Small intestine (tissue), 7 donors: ENCODE measurements at regions not wholly inside any gene's neighbourhood (a gene's known extent, or its start where the extent isn't known, plus 50 kb on each side); places are given as distances from the start of the nearest gene placed in this dataset.

ENCODE experiments used
- DNase-seq, 2 donors: peaks; one replicate each; pipeline versions ENCODE4 v3.0.0 to v3.0.0-alpha.2; 2013
- FAIRE-seq: peaks from 2 replicates; lab custom pipeline; 2012; peaks lifted over from hg19 to GRCh38; lab: Jason Lieb, UNC
- H3K27ac ChIP-seq, 3 donors: one replicate each; pipeline ENCODE4 v1.5.1; 2013; ENCODE audit warnings: low read length in 2 of 3, mild to moderate bottlenecking in 2 of 3, control low read depth in 1 of 3, inconsistent platforms in 1 of 3, low read depth in 1 of 3, moderate library complexity in 1 of 3
- H3K27me3 ChIP-seq, 3 donors: one replicate each; pipeline ENCODE4 v1.6.1; 2013; ENCODE audit warnings: low read length in 3 of 3, inconsistent platforms in 1 of 3; ENCODE audit not compliant: control insufficient read depth in 3 of 3, insufficient read depth in 3 of 3
- H3K36me3 ChIP-seq, 3 donors: one replicate each; pipeline ENCODE4 v1.6.1; 2013; ENCODE audit warnings: low read length in 3 of 3, inconsistent platforms in 1 of 3, low read depth in 1 of 3, mild to moderate bottlenecking in 1 of 3, moderate library complexity in 1 of 3; ENCODE audit not compliant: control insufficient read depth in 3 of 3, insufficient read depth in 2 of 3
- H3K4me1 ChIP-seq, 3 donors: one replicate each; pipeline ENCODE4 v1.6.1; 2013; ENCODE audit warnings: low read length in 2 of 3, inconsistent platforms in 1 of 3, low read depth in 1 of 3, mild to moderate bottlenecking in 1 of 3, moderate library complexity in 1 of 3; ENCODE audit not compliant: control insufficient read depth in 3 of 3, insufficient read depth in 2 of 3
- H3K4me3 ChIP-seq, 3 donors: one replicate each; pipeline ENCODE4 v1.5.1; 2013; ENCODE audit warnings: low read length in 3 of 3, control low read depth in 1 of 3, inconsistent platforms in 1 of 3, low read depth in 1 of 3, mild to moderate bottlenecking in 1 of 3, moderate library complexity in 1 of 3
- H3K9me3 ChIP-seq, 2 donors: one replicate each; pipeline ENCODE4 v1.6.1; 2013; ENCODE audit warnings: low read depth in 1 of 2, low read length in 1 of 2; ENCODE audit not compliant: control insufficient read depth in 2 of 2, insufficient read depth in 1 of 2
- WGBS, 3 donors: extraction: QIAGEN DNeasy Blood & Tissue Kit; methylation state at CpG; one replicate each; pipeline ENCODE4 v1.1.7; 2013; 5-methylcytosine and 5-hydroxymethylcytosine counted together
- donor health status: healthy with polysubstance abuse.
- donor health status: control.
- donor health status: control.
- donor health status: Bipolar disorder and iron deficiency.
- donor health status: healthy.

- H3K4me3 ChIP-seq = no peak overlapping the region
- no peak overlapping the region for H3K27ac ChIP-seq
- FAIRE-seq = no peak
- DNase-seq = no peak
- WGBS, 3 donors = 90 to 97% (median 94%) methylated on average over 7 of the region's 7 CpGs
- H3K9me3 ChIP-seq = peaks cover 0 to 11% of the 10 kb centered on the region in 2 donors
- H3K27me3 ChIP-seq = no peaks in the 10 kb centered on the region
- H3K36me3 ChIP-seq = no peaks in the 10 kb centered on the region
- no peaks in the 10 kb centered on the region for H3K4me1 ChIP-seq
Measured at GRCh38 chr10:25097669-25098411, 77.0 kb upstream of the GPR158 start.

- Histone ChIP-seq H3K9me3 (peaks cover 0 to 9% of the 10 kb centered on the region in 2 donors), H3K36me3 (no peaks in the 10 kb centered on the region), H3K27ac (no peak overlapping the region), H3K27me3 (peaks cover 0 to 3% (median 0%) of the 10 kb centered on the region in 3 donors), H3K4me1 (no peaks in the 10 kb centered on the region), H3K4me3 (no peak overlapping the region)
- no peak for DNase-seq
- 76 to 85% (median 79%) methylated on average over 3 of the region's 3 CpGs for whole genome bisulfite sequencing, 3 donors
- no peak for FAIRE-seq
Measured at GRCh38 chr10:25100141-25100540, 74.7 kb upstream of the GPR158 start.

- Histone ChIP-seq H3K36me3 (no peaks in the 10 kb centered on the region), H3K9me3 (no peaks in the 10 kb centered on the region), H3K4me1 (no peaks in the 10 kb centered on the region), H3K27ac (no peak overlapping the region), H3K4me3 (no peak overlapping the region), H3K27me3 (peaks cover 0 to 3% (median 0%) of the 10 kb centered on the region in 3 donors)
- DNase-seq (peak in 1 of 2 donors; percentile 8), FAIRE-seq (no peak)
- 13 to 45% (median 28%) methylated on average over 1 of the region's 1 CpG for WGBS, 3 donors
Measured at GRCh38 chr10:25101461-25102146, 73.2 kb upstream of the GPR158 start.

- no peak for FAIRE-seq
Measured at GRCh38 chr10:25102147-25102822, 72.5 kb upstream of the GPR158 start.

GRCh38 chr10:25103703-25104102 is 71.1 kb upstream of the GPR158 start:
- Histone ChIP-seq H3K36me3 (no peaks in the 10 kb centered on the region), H3K4me1 (no peaks in the 10 kb centered on the region), H3K27ac (no peak overlapping the region), H3K27me3 (peaks cover 0 to 3% (median 2%) of the 10 kb centered on the region in 3 donors), H3K4me3 (no peak overlapping the region), H3K9me3 (no peaks in the 10 kb centered on the region)
- FAIRE-seq = no peak
- WGBS, 3 donors = 86 to 93% (median 90%) methylated on average over 6 of the region's 6 CpGs
- no peak for DNase-seq

More at GRCh38 chr10:25102147-25102822, 72.5 kb upstream of the GPR158 start:
- no peaks in the 10 kb centered on the region for H3K4me1 ChIP-seq
- no peak for DNase-seq
- no peaks in the 10 kb centered on the region for H3K36me3 ChIP-seq
- H3K9me3 ChIP-seq = no peaks in the 10 kb centered on the region
- 73 to 84% (median 75%) methylated on average over 9 of the region's 9 CpGs for WGBS, 3 donors
- H3K27ac ChIP-seq = no peak overlapping the region
- H3K27me3 ChIP-seq = peaks cover 0 to 3% (median 0%) of the 10 kb centered on the region in 3 donors
- H3K4me3 ChIP-seq = no peak overlapping the region

GRCh38 chr10:25104441-25104840 is 70.4 kb upstream of the GPR158 start:
- FAIRE-seq (no peak), DNase-seq (no peak)
- peaks cover 0 to 3% (median 2%) of the 10 kb centered on the region in 3 donors for H3K27me3 ChIP-seq
- WGBS, 3 donors = 77 to 82% (median 78%) methylated on average over 5 of the region's 5 CpGs
- no peak overlapping the region for H3K27ac ChIP-seq
- H3K9me3 ChIP-seq = no peaks in the 10 kb centered on the region
- H3K4me1 ChIP-seq = no peaks in the 10 kb centered on the region
- no peak overlapping the region for H3K4me3 ChIP-seq
- H3K36me3 ChIP-seq = no peaks in the 10 kb centered on the region

- 69 to 79% (median 79%) methylated on average over 2 of the region's 2 CpGs for WGBS, 3 donors
- no peaks in the 10 kb centered on the region for H3K9me3 ChIP-seq
- no peak for FAIRE-seq
- no peaks in the 10 kb centered on the region for H3K36me3 ChIP-seq
- H3K4me3 ChIP-seq = no peak overlapping the region
- DNase-seq = no peak
- H3K27me3 ChIP-seq = peaks cover 0 to 3% (median 2%) of the 10 kb centered on the region in 3 donors
- H3K27ac ChIP-seq = no peak overlapping the region
- H3K4me1 ChIP-seq = no peaks in the 10 kb centered on the region
Measured at GRCh38 chr10:25105262-25105661, 69.5 kb upstream of the GPR158 start.

- FAIRE-seq = no peak
- 38 to 45% (median 42%) methylated on average over 5 of the region's 5 CpGs for WGBS, 3 donors
Measured at GRCh38 chr10:25105743-25106260, 69.0 kb upstream of the GPR158 start.

More at GRCh38 chr10:25105743-25106260, 69.0 kb upstream of the GPR158 start:
- H3K27ac ChIP-seq = no peak overlapping the region
- no peak overlapping the region for H3K4me3 ChIP-seq
- no peaks in the 10 kb centered on the region for H3K36me3 ChIP-seq
- H3K27me3 ChIP-seq = peaks cover 0 to 3% (median 2%) of the 10 kb centered on the region in 3 donors
- no peak for DNase-seq
- no peaks in the 10 kb centered on the region for H3K9me3 ChIP-seq
- no peaks in the 10 kb centered on the region for H3K4me1 ChIP-seq
